T-helper 1 cell treated with Interleukin-12 subunit alpha and Interleukin-12 subunit beta and Interleukin-4 antibody, amounts not matched to agents 30 μg/mL and 1 μg/mL, for 36 hours (primary cell): ENCODE measurements at regions not wholly inside any gene's neighbourhood (a gene's known extent, or its start where the extent isn't known, plus 50 kb on each side); places are given as distances from the start of the nearest gene placed in this dataset.

Experiments
- H3K27ac Mint-ChIP-seq: one replicate; pipeline ENCODE4 v1.8.0; 2021; ENCODE audit warnings: mild to moderate bottlenecking, mixed read lengths
- H3K27me3 Mint-ChIP-seq: one replicate; pipeline ENCODE4 v1.8.0; 2021; ENCODE audit warnings: low read depth, mixed read lengths
- H3K36me3 Mint-ChIP-seq: one replicate; pipeline ENCODE4 v1.8.0; 2021; ENCODE audit warnings: low read depth, mixed read lengths
- H3K4me1 Mint-ChIP-seq: one replicate; pipeline ENCODE4 v1.8.0; 2021; ENCODE audit warnings: low read depth, mixed read lengths
- H3K4me3 Mint-ChIP-seq: one replicate; pipeline ENCODE4 v1.8.0; 2021; ENCODE audit warnings: mild to moderate bottlenecking, moderate library complexity, mixed read lengths
- H3K9me3 Mint-ChIP-seq: one replicate; pipeline ENCODE4 v1.8.0; 2021; ENCODE audit warnings: mixed read lengths

DNA sequence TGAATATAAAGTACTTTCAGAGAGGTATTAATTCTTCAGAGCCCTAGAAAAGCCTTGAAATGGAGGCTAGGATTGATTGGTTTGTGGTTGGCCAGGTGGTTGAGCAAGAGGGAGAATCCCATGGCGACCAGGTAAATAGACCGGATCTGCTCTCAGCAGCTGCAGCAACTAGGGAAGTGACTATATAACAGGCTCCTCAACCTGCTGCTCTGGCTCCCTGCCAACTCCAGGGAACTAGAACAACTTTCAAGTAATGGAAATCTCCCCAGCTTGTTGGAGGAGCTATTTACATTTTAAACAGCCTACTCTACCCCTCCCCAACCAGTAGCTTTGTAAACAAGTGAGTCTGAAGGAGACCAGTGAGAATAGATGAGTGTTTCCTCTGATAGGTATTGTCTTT, 121.8 kb upstream of the CADM2 start:
- H3K4me1 Mint-ChIP-seq: no peaks in the 10 kb centered on the region
- peaks cover 3% of the 10 kb centered on the region for H3K9me3 Mint-ChIP-seq
- no peak overlapping the region for H3K4me3 Mint-ChIP-seq
- no peak overlapping the region for H3K27ac Mint-ChIP-seq
- no peaks in the 10 kb centered on the region for H3K27me3 Mint-ChIP-seq
- H3K36me3 Mint-ChIP-seq: no peaks in the 10 kb centered on the region

DNA sequence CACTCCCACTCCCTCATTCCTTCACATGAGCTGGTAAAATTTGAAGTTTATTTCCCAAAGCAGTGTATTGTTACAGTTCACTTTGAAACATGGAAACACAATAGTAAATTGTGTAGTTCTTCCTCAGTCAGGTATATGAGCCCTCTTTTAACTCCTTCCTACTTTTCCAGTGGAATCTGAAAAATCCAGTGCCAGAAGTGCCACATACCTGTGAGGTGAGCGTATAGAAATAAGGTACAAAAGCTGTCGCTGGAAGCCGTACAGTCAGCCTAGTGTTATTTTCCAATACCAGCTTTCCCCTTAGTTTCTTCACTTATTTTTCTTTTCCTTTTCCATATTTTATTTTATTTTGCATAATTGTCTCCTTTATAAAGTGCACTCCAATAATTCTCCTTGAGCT, 81.7 kb upstream of the CADM2 start:
- no peaks in the 10 kb centered on the region for H3K36me3 Mint-ChIP-seq
- peaks cover 7% of the 10 kb centered on the region for H3K9me3 Mint-ChIP-seq
- H3K27me3 Mint-ChIP-seq: no peaks in the 10 kb centered on the region
- H3K4me3 Mint-ChIP-seq: no peak overlapping the region
- no peak overlapping the region for H3K27ac Mint-ChIP-seq
- no peaks in the 10 kb centered on the region for H3K4me1 Mint-ChIP-seq

DNA sequence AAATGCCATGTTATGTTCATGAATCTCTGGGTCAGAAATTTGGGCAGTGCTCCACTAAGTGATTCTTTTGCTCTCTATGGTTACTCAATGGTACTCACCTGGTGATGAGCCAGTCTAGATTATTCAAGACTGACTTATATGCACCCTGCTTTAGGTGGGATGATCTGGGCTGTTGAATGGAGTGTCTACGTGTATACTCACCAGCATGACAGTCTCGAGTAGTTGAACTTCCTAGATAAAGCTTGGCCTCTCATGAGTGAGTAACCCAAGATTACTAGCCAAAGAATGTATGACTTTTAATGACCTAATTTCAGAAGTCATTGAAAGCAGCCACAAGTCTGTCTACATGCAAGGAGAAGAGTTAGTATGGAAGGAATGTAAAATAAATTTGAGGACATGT, 77.5 kb upstream of the CADM2 start:
- Mint-ChIP-seq H3K4me3 (no peak overlapping the region), H3K27me3 (no peaks in the 10 kb centered on the region), H3K9me3 (peaks cover 6% of the 10 kb centered on the region), H3K36me3 (no peaks in the 10 kb centered on the region), H3K27ac (no peak overlapping the region), H3K4me1 (no peaks in the 10 kb centered on the region)

DNA sequence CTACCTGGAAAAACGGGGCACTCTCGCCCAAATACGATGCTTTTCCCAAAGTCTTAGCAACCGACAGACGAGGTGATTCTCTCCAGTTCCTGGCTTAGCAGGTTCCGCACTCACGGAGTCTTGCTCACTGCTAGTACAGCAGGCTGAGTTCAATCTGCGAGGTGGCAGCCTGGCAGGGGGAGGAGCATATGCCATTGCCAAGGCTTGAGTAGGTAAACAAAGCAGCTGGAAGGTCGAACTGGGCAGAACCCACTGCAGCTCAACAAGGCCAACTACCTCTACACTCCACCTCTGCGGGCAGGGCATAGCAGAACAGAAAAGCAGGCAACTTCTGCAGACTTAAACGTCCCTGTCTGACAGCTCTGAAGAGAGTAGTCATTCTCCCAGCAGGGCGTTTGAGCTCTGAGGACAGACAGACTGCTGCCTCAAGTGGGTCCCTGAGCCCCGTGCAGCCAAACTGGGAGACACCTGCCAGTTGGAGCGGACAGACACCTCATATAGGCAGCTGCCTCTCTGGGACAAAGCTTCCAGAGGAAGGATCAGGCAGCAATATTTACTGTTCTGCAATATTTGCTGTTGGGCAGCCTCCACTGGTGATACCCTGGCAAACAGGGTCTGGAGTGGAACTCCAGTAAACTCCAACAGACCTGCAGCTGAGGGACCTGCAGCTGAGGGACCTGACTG, 73.4 kb upstream of the CADM2 start:
- no peaks in the 10 kb centered on the region for H3K4me1 Mint-ChIP-seq
- H3K27ac Mint-ChIP-seq: no peak overlapping the region
- H3K9me3 Mint-ChIP-seq: peaks cover 28% of the 10 kb centered on the region
- H3K36me3 Mint-ChIP-seq: no peaks in the 10 kb centered on the region
- H3K4me3 Mint-ChIP-seq: no peak overlapping the region
- no peaks in the 10 kb centered on the region for H3K27me3 Mint-ChIP-seq

DNA sequence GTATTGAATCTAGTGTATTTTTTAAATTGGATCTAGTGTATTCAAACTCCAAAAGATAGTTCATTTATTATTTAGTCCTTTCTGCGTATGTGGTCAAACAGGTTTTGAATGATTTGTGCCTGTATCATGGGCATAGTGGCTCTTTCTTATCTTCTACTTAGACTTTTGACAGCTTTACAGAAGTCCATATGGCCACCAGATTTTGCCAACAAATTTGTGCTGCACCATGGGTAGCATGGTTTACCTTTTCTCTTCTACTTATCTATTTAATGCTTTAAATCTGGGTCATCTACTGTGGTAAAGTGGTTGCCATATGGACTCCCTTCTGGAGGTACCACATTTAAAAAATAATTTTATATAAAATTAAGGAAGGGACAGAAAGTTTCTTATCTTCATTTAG, 66.9 kb upstream of the CADM2 start:
- no peaks in the 10 kb centered on the region for H3K36me3 Mint-ChIP-seq
- H3K4me1 Mint-ChIP-seq: no peaks in the 10 kb centered on the region
- H3K27me3 Mint-ChIP-seq: no peaks in the 10 kb centered on the region
- H3K9me3 Mint-ChIP-seq: peaks cover 40% of the 10 kb centered on the region
- H3K4me3 Mint-ChIP-seq: no peak overlapping the region
- no peak overlapping the region for H3K27ac Mint-ChIP-seq

DNA sequence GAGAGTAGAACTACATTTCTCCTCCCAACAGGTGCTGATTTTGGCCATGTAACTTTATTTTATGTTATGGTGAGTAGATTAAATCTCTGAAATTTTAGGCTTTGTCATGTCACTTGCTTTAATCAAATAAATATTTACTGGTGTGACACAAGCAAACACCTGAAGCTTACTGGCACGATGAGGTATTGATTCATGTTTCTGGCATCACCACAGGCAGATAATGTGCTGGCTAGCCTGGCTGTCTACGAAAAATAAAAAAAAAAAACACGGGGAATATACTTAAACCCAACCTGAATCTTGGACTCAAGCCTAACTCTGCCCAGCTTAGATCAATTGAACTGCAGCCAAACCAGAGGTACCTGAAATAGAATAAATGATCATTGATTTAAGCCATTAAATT, 65.6 kb upstream of the CADM2 start:
- Mint-ChIP-seq H3K27ac (no peak overlapping the region), H3K9me3 (peaks cover 35% of the 10 kb centered on the region), H3K27me3 (no peaks in the 10 kb centered on the region), H3K4me1 (no peaks in the 10 kb centered on the region), H3K4me3 (no peak overlapping the region), H3K36me3 (no peaks in the 10 kb centered on the region)

DNA sequence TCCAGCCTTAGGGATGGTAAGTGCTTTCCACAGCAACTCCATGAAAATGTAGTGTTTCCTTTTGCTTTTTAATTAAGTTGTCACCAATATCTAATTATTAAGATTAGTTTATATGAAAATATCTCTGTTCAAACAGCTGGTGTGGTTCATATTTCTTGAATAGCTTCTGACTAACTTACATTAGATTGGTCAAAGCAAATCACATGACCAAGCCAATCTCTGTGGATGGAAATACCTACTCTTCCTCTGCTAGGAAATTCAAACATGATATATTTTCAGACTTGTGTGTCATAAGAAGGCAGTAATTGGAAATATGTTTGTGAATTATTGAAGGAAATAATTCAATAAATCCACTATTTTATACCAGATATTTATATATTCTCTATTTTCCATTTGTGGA, 54.6 kb upstream of the CADM2 start:
- Mint-ChIP-seq H3K9me3 (peaks cover 5% of the 10 kb centered on the region), H3K27me3 (no peaks in the 10 kb centered on the region), H3K36me3 (no peaks in the 10 kb centered on the region), H3K4me1 (no peaks in the 10 kb centered on the region), H3K4me3 (no peak overlapping the region), H3K27ac (no peak overlapping the region)

DNA sequence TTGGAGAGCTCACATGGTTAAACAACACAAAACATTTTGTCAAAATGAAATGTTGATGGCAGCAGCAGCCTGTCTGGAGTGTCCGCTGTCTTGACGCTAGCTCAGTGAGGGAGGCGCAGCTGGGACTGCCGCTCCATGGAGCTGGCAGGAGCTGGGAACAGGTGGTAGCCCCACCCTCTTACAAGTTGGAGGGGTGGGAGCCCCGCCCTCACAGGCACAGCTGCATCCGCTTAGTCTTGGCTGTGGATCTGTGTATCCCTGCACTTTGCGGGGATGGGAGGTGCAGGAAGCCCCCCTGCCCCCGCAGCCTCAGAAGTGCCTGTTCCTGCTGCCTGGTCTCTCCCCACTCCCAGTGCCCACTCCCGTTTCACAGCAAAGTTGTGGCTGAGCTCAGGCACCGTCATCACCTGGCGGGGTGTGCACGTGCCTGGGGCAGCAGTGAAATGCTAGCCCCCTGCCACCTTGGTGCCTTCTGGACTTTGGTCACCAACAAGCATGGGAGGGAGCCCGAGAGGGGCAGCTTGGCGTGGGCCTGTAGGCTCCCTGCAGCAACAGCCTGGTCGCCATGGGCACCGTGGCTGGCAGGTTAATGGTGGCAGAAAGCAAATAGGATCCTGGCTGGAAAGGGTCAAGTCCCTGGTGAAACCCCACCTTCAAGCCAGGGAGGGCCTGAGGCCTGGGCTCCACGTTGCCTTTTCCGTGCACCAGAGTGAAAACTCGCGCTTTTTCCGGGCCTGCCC, 53.8 kb upstream of the CADM2 start:
- peaks cover 5% of the 10 kb centered on the region for H3K9me3 Mint-ChIP-seq
- H3K4me3 Mint-ChIP-seq: no peak overlapping the region

DNA sequence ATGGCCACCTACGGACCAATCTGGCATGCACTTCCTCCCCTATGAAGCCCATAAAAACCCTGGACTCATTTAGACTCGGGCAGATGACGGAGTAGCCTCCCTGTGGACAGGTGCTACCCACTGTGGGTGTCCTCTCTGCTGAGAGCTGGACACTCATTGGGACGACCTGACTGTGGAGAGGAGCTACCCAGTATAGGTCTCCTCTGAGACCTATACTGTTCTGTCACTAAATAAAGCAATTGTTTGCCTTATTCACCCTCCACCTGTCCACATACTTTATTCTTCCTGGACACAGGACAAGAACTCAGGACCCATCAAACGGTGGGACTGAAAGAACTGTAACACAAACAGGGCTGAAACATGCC, 53.3 kb upstream of the CADM2 start:
- H3K27me3 Mint-ChIP-seq: no peaks in the 10 kb centered on the region
- H3K27ac Mint-ChIP-seq: no peak overlapping the region
- H3K4me1 Mint-ChIP-seq: no peaks in the 10 kb centered on the region
- H3K36me3 Mint-ChIP-seq: no peaks in the 10 kb centered on the region
- no peak overlapping the region for H3K4me3 Mint-ChIP-seq
- peaks cover 5% of the 10 kb centered on the region for H3K9me3 Mint-ChIP-seq

More for the DNA sequence above, 53.8 kb upstream of the CADM2 start:
- no peak overlapping the region for H3K27ac Mint-ChIP-seq
- no peaks in the 10 kb centered on the region for H3K4me1 Mint-ChIP-seq
- H3K27me3 Mint-ChIP-seq: no peaks in the 10 kb centered on the region
- H3K36me3 Mint-ChIP-seq: no peaks in the 10 kb centered on the region

DNA sequence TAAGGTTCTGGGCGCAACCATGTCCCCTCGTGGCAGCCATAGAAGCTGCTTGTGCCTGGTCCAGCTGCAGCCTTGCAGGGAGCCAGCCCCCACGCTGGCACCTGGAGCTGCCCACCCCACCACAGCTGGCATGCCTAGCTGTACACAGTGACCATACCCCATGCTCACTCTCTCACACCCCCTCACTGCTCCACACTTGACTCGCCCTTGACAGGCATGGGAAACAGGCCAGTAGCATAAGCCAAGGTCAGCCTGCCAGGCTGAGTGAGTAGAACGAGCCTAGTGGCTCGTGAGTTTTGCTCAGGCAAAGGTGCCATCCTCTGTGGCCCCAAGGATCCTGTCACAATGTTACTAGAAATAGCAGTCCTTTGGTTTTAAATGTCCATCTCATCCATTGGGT, 52.7 kb upstream of the CADM2 start:
- H3K36me3 Mint-ChIP-seq: no peaks in the 10 kb centered on the region

More for the DNA sequence above, 52.7 kb upstream of the CADM2 start:
- no peak overlapping the region for H3K27ac Mint-ChIP-seq
- H3K4me1 Mint-ChIP-seq: no peaks in the 10 kb centered on the region
- no peaks in the 10 kb centered on the region for H3K27me3 Mint-ChIP-seq
- H3K4me3 Mint-ChIP-seq: no peak overlapping the region
- peaks cover 5% of the 10 kb centered on the region for H3K9me3 Mint-ChIP-seq
